ENCODE measurements at regions not wholly inside any gene's neighbourhood (a gene's known extent, or its start where the extent isn't known, plus 50 kb on each side); places are given as distances from the start of the nearest gene placed in this dataset.

- no peak for TF ChIP-seq ZNF274 (IDR thresholded peaks at IDR 0.05; ENCODE audit: low read depth, low read length)
- TF ChIP-seq YY1 (IDR thresholded peaks at IDR 0.05; ENCODE audit: insufficient read depth, insufficient read length): no peak
Observed at GRCh38 chr4:123600987-123601904, 204.7 kb downstream of the SPRY1 start.

All from NT2/D1 (cell line).